HepG2 (cell line): ENCODE measurements at regions not wholly inside any gene's neighbourhood (a gene's known extent, or its start where the extent isn't known, plus 50 kb on each side); places are given as distances from the start of the nearest gene placed in this dataset.

Source experiments
- ATAC-seq: fragments of 200-7000 bp; cut with Tn5 transposase; 3 replicates; pipeline ENCODE4 v1.9.1; 2020; ENCODE audit warnings: mild to moderate bottlenecking, moderate library complexity
- BruUV-seq: library from RNA; stranded (reverse); fragments of 400-500 nt; replicated peaks from 2 replicates; lab custom pipeline; 2021; lab: Mats Ljungman, UMichigan
- CTCF ChIA-PET: fragments of 300-600 bp; formaldehyde crosslinking; extraction: SDS; loops from one replicate; lab custom pipeline; 2021; ENCODE audit warnings: low total read pairs, inconsistent platforms, low intra/inter-chr PET ratio; lab: Yijun Ruan, JAX
- POLR2A ChIA-PET: fragments of 350-600 bp; sonication (Branson Sonifier 250); formaldehyde crosslinking; loops from one replicate; lab custom pipeline; 2020; ENCODE audit warnings: antibody characterized with exemption, inconsistent platforms; lab: Yijun Ruan, JAX
- DNase-seq: peaks from one replicate; pipeline ENCODE4 v3.0.0-alpha.2; 2015; ENCODE audit warnings: low spot score
- FAIRE-seq: peaks from 3 replicates; lab custom pipeline; 2011; peaks lifted over from hg19 to GRCh38; lab: Jason Lieb, UNC
- H2AFZ ChIP-seq: one replicate; pipeline ENCODE4 v1.6.1; 2011; ENCODE audit warnings: low read length, inconsistent platforms
- H3K27ac ChIP-seq: fragments of 300-600 bp; 3 replicates; pipeline ENCODE4 v1.8.0; 2011; ENCODE audit warnings: mixed run types, mild to moderate bottlenecking, mixed read lengths, low read length, inconsistent platforms; ENCODE audit not compliant: insufficient read depth; ENCODE audit errors: extremely low read length
- H3K27me3 ChIP-seq, 2 experiments: fragments of 200-600 bp in 1 of 2; 2 replicates in 1 of 2; 3 replicates in 1 of 2; pipeline versions ENCODE4 v1.6.0 to v1.8.0; 2011; ENCODE audit warnings: low read length in 2 of 2, mild to moderate bottlenecking in 2 of 2, moderate library complexity in 2 of 2, inconsistent platforms in 1 of 2; ENCODE audit not compliant: insufficient read depth in 2 of 2, control insufficient read depth in 1 of 2
- H3K36me3 ChIP-seq, 2 experiments: fragments of 200-600 bp in 1 of 2; replicated peaks in 1 of 2; 2 replicates in 1 of 2; 3 replicates in 1 of 2; pipeline versions ENCODE4 v1.5.1 to v1.8.0; 2011; ENCODE audit warnings: low read length in 2 of 2, inconsistent platforms in 1 of 2; ENCODE audit not compliant: insufficient read depth in 2 of 2, control insufficient read depth in 1 of 2
- H3K4me1 ChIP-seq: 2 replicates; pipeline ENCODE4 v1.5.1; 2012; ENCODE audit warnings: low read length, inconsistent platforms; ENCODE audit not compliant: insufficient read depth
- H3K4me2 ChIP-seq: 2 replicates; pipeline ENCODE4 v1.6.0; 2011; ENCODE audit warnings: low read depth, low read length, inconsistent platforms
- H3K4me3 ChIP-seq, 3 experiments: fragments of 200-600 bp in 1 of 3; sonication (generic), shearing (Covaris generic) in 1 of 3; replicated peaks in 1 of 3; 2 replicates each; pipeline ENCODE4 v1.5.1; 2011 to 2016; ENCODE audit warnings: low read length in 3 of 3, inconsistent platforms in 2 of 3, low read depth in 2 of 3, mild to moderate bottlenecking in 2 of 3, control low read depth in 1 of 3, mixed read lengths in 1 of 3; ENCODE audit not compliant: insufficient read depth in 1 of 3
- H3K79me2 ChIP-seq: one replicate; pipeline ENCODE4 v1.6.1; 2011; ENCODE audit warnings: low read length, inconsistent platforms; ENCODE audit not compliant: insufficient read depth
- H3K9ac ChIP-seq: 2 replicates; pipeline ENCODE4 v1.6.0; 2011; ENCODE audit warnings: mild to moderate bottlenecking, low read depth, low read length, inconsistent platforms; ENCODE audit not compliant: insufficient read depth
- H3K9me3 ChIP-seq: 2 replicates; pipeline ENCODE4 v1.5.1; 2012; ENCODE audit warnings: mild to moderate bottlenecking, low read length
- H4K20me1 ChIP-seq: 2 replicates; pipeline ENCODE4 v1.6.0; 2011; ENCODE audit warnings: inconsistent platforms, mild to moderate bottlenecking, low read length, moderate library complexity; ENCODE audit not compliant: insufficient read depth
- GPN1 ChIP-seq: sonication (generic); formaldehyde crosslinking; IDR thresholded peaks from 2 replicates; pipeline ENCODE4 v1.5.1; 2020; ENCODE audit warnings: missing genetic modification reagents, borderline replicate concordance
- MXI1 ChIP-seq: IDR thresholded peaks from 3 replicates; pipeline ENCODE4 v1.6.1; 2012; ENCODE audit warnings: low read depth, low read length, inconsistent platforms, borderline replicate concordance
- PTBP1 ChIP-seq: fragments of 200-400 bp; formaldehyde crosslinking; IDR thresholded peaks from 2 replicates; pipeline ENCODE4 v1.6.1; 2018; ENCODE audit warnings: low read length, low read depth; ENCODE audit not compliant: poor library complexity, severe bottlenecking
- REL ChIP-seq: sonication (generic); formaldehyde crosslinking; conservative IDR thresholded peaks from 2 replicates; pipeline ENCODE4 v1.8.0; 2022; ENCODE audit warnings: mild to moderate bottlenecking, missing genetic modification reagents, moderate library complexity
- REPIN1 ChIP-seq: sonication (generic); formaldehyde crosslinking; IDR thresholded peaks from 2 replicates; pipeline ENCODE4 v1.8.0; 2022; ENCODE audit warnings: missing genetic modification reagents, low read depth, mild to moderate bottlenecking, borderline replicate concordance
- SKI ChIP-seq: fragments of 450-650 bp; IDR thresholded peaks from one replicate; pipeline ENCODE4 v1.6.1; 2018; ENCODE audit warnings: mild to moderate bottlenecking; ENCODE audit not compliant: partially characterized antibody
- SSRP1 ChIP-seq: IDR thresholded peaks from 2 replicates; pipeline ENCODE4 v1.6.1; 2016; ENCODE audit warnings: control low read depth
- THAP7 ChIP-seq: sonication (generic); formaldehyde crosslinking; IDR thresholded peaks from 2 replicates; pipeline ENCODE4 v1.8.1; 2023; ENCODE audit warnings: mild to moderate bottlenecking, missing genetic modification reagents
- ZFP82 ChIP-seq: sonication (generic); formaldehyde crosslinking; IDR thresholded peaks from 2 replicates; pipeline ENCODE4 v1.5.1; 2020; ENCODE audit warnings: mild to moderate bottlenecking, missing genetic modification reagents, borderline replicate concordance
- ZNF207 ChIP-seq: fragments of 450-650 bp; IDR thresholded peaks from 2 replicates; pipeline ENCODE4 v1.6.1; 2016; ENCODE audit warnings: antibody characterized with exemption, borderline replicate concordance
- ZNF350 ChIP-seq: sonication (generic); formaldehyde crosslinking; IDR thresholded peaks from 2 replicates; pipeline ENCODE4 v1.4.0; 2020; ENCODE audit warnings: mild to moderate bottlenecking, low read depth, missing genetic modification reagents, borderline replicate concordance
- ZNF678 ChIP-seq: sonication (generic); formaldehyde crosslinking; IDR thresholded peaks from 2 replicates; pipeline ENCODE4 v1.4.0; 2020; ENCODE audit warnings: mild to moderate bottlenecking, missing genetic modification reagents
- WGBS: methylation state at CpG from one replicate; pipeline ENCODE4 v1.1.6; 2017; ENCODE audit warnings: low lambda C conversion rate; 5-methylcytosine and 5-hydroxymethylcytosine counted together
- in situ Hi-C: cut with HindIII; loops from 2 replicates; pipeline ENCODE4 v1.10.0; 2017; ENCODE audit warnings: low pct_unique_long_range_greater_than_20kb; ENCODE audit not compliant: extremely low pct_ligation_motif_present
- intact Hi-C: fragments of 100-400 bp; cut with micrococcal nuclease; formaldehyde crosslinking; loops from one replicate; pipeline ENCODE4 v1.10.0; 2022; ENCODE audit not compliant: unreplicated experiment
- TF ChIP-seq, protein P1 (sequence below): sonication (generic); formaldehyde crosslinking; IDR thresholded peaks from 2 replicates; pipeline ENCODE4 v1.4.0; 2020; ENCODE audit warnings: missing genetic modification reagents
- TF ChIP-seq, protein P2 (sequence below), 2 experiments: sonication (generic) in 1 of 2; formaldehyde crosslinking in 1 of 2; IDR thresholded peaks; 2 replicates each; pipeline versions ENCODE4 v1.5.1 to v1.6.1; 2011 to 2020; ENCODE audit warnings: borderline replicate concordance in 1 of 2, low read depth in 1 of 2, low read length in 1 of 2, mild to moderate bottlenecking in 1 of 2, missing genetic modification reagents in 1 of 2, moderate library complexity in 1 of 2
- TF ChIP-seq, protein P3 (sequence below): sonication (generic); formaldehyde crosslinking; IDR thresholded peaks from 2 replicates; pipeline ENCODE4 v1.5.1; 2020; ENCODE audit warnings: mild to moderate bottlenecking, missing genetic modification reagents, moderate library complexity

- no TSS peak for BruUV-seq
- CTCF ChIA-PET: no interaction called here
- in situ Hi-C loops: no loop called here
- Histone ChIP-seq H3K79me2 (no peaks in the 10 kb centered on the region), H3K4me2 (no peak overlapping the region), H3K9me3 (no peaks in the 10 kb centered on the region; the same call in 1 of the 2 replicates), H3K9ac (no peak overlapping the region), H2AFZ (no peak overlapping the region), H3K27ac (no peak overlapping the region), H3K27me3 (no peaks in the 10 kb centered on the region), H3K4me1 (no peaks in the 10 kb centered on the region), H4K20me1 (no peaks in the 10 kb centered on the region), H3K4me3 (no peak overlapping the region), H3K36me3 (no peaks in the 10 kb centered on the region)
- WGBS: 0% methylated on average over 1 of the region's 1 CpG
- FAIRE-seq (no peak), ATAC-seq (no peak), DNase-seq (no peak)
- no peak for TF ChIP-seq SKI
- TF ChIP-seq ZNF207: no peak
- no peak for TF ChIP-seq THAP7
- no peak for TF ChIP-seq ZFP82 (CRISPR knock-in tag)
- TF ChIP-seq, protein P1, sequence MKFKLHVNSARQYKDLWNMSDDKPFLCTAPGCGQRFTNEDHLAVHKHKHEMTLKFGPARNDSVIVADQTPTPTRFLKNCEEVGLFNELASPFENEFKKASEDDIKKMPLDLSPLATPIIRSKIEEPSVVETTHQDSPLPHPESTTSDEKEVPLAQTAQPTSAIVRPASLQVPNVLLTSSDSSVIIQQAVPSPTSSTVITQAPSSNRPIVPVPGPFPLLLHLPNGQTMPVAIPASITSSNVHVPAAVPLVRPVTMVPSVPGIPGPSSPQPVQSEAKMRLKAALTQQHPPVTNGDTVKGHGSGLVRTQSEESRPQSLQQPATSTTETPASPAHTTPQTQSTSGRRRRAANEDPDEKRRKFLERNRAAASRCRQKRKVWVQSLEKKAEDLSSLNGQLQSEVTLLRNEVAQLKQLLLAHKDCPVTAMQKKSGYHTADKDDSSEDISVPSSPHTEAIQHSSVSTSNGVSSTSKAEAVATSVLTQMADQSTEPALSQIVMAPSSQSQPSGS (CRISPR knock-in tag): no peak
- TF ChIP-seq PTBP1: no peak
- no peak for TF ChIP-seq ZNF350
- TF ChIP-seq REL (CRISPR knock-in tag): no peak
- TF ChIP-seq SSRP1: no peak
- no peak for TF ChIP-seq GPN1
- TF ChIP-seq REPIN1 (CRISPR knock-in tag): no peak
- TF ChIP-seq MXI1: no peak
- no peak for TF ChIP-seq ZNF678 (CRISPR knock-in tag)
- TF ChIP-seq, protein P2, sequence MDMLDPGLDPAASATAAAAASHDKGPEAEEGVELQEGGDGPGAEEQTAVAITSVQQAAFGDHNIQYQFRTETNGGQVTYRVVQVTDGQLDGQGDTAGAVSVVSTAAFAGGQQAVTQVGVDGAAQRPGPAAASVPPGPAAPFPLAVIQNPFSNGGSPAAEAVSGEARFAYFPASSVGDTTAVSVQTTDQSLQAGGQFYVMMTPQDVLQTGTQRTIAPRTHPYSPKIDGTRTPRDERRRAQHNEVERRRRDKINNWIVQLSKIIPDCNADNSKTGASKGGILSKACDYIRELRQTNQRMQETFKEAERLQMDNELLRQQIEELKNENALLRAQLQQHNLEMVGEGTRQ (IDR thresholded peaks at IDR 0.05; ENCODE audit: low read depth, low read length): no peak
- TF ChIP-seq, protein P2 (CRISPR knock-in tag; IDR thresholded peaks at IDR 0.05; ENCODE audit: borderline replicate concordance): no peak
- TF ChIP-seq, protein P3, sequence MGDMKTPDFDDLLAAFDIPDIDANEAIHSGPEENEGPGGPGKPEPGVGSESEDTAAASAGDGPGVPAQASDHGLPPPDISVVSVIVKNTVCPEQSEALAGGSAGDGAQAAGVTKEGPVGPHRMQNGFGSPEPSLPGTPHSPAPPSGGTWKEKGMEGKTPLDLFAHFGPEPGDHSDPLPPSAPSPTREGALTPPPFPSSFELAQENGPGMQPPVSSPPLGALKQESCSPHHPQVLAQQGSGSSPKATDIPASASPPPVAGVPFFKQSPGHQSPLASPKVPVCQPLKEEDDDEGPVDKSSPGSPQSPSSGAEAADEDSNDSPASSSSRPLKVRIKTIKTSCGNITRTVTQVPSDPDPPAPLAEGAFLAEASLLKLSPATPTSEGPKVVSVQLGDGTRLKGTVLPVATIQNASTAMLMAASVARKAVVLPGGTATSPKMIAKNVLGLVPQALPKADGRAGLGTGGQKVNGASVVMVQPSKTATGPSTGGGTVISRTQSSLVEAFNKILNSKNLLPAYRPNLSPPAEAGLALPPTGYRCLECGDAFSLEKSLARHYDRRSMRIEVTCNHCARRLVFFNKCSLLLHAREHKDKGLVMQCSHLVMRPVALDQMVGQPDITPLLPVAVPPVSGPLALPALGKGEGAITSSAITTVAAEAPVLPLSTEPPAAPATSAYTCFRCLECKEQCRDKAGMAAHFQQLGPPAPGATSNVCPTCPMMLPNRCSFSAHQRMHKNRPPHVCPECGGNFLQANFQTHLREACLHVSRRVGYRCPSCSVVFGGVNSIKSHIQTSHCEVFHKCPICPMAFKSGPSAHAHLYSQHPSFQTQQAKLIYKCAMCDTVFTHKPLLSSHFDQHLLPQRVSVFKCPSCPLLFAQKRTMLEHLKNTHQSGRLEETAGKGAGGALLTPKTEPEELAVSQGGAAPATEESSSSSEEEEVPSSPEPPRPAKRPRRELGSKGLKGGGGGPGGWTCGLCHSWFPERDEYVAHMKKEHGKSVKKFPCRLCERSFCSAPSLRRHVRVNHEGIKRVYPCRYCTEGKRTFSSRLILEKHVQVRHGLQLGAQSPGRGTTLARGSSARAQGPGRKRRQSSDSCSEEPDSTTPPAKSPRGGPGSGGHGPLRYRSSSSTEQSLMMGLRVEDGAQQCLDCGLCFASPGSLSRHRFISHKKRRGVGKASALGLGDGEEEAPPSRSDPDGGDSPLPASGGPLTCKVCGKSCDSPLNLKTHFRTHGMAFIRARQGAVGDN (CRISPR knock-in tag): no peak
- intact Hi-C loops: no loop called here
- POLR2A ChIA-PET: no interaction called here
Measured at GRCh38 chrY:16629146-16629545, 1250.9 kb downstream of the CDY2B start.
